Spleen (tissue), 7 donors: ENCODE measurements at regions not wholly inside any gene's neighbourhood (a gene's known extent, or its start where the extent isn't known, plus 50 kb on each side); places are given as distances from the start of the nearest gene placed in this dataset.

ENCODE experiments used
- CTCF ChIP-seq, 11 experiments: fragments of 200-600 bp in 7 of 11; fragments of 450-650 bp in 4 of 11; sonication (generic) in 4 of 11; IDR thresholded peaks in 8 of 11; conservative IDR thresholded peaks in 3 of 11; 1 replicate in 7 of 11; 2 replicates in 4 of 11; pipeline versions ENCODE4 v1.4.0 to v1.8.0; 2016 to 2021; ENCODE audit warnings: antibody characterized with exemption in 11 of 11, inconsistent platforms in 4 of 11, mild to moderate bottlenecking in 1 of 11
- POLR2A ChIP-seq, 3 donors: fragments of 450-650 bp; IDR thresholded peaks; one replicate each; pipeline ENCODE4 v1.5.1; 2017; ENCODE audit warnings: antibody characterized with exemption in 3 of 3, mild to moderate bottlenecking in 1 of 3
- POLR2AphosphoS5 ChIP-seq, 3 donors: sonication (generic); formaldehyde crosslinking; IDR thresholded peaks; one replicate each; pipeline ENCODE4 v1.5.1; 2017; ENCODE audit warnings: antibody characterized with exemption in 3 of 3
- donor health status: DM: no; HTN: no; CAD: no; lungs with moderate emphysema.
- donor health status: DM: no; HTN: no; CAD: no.
- donor health status: DM: no; HTN: no; CAD: no.

DNA sequence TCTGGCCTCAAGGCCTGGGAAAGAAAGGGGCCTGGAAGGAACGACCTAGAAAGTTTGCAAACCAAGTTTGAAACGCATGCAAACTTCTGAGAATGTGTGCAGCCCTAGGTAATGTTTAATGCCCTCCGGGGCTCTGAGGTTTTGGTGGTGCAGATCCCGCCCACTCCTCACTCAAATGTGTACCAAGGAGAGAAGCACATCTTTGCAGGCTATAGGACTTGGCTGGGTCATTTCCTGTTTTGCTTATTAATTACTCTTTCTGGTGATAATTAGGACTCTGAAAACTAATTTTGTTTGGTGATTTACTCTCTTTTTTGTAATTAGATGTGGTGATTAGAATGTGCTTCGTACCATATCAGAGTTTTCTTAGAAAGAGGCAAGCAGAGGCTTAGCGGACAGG is 625.9 kb upstream of the CADM1 start:
- TF ChIP-seq CTCF (IDR thresholded peaks at IDR 0.05 in 8 of 11, conservative IDR thresholded peaks at IDR 0.05 in 3 of 11) (no peak), POLR2A (IDR thresholded peaks at IDR 0.05) (no peak), POLR2AphosphoS5 (IDR thresholded peaks at IDR 0.05) (no peak)
